Lung (tissue), 11 donors: ENCODE measurements at regions not wholly inside any gene's neighbourhood (a gene's known extent, or its start where the extent isn't known, plus 50 kb on each side); places are given as distances from the start of the nearest gene placed in this dataset.

Experiments used
- ATAC-seq: fragments of 200-7000 bp; cut with Tn5 transposase; one replicate; pipeline ENCODE4 v1.9.1; 2020; ENCODE audit warnings: moderate number of reproducible peaks; ENCODE audit not compliant: insufficient read depth, low FRiP score
- DNase-seq, 3 donors: peaks; one replicate each; pipeline ENCODE4 v3.0.0-alpha.2; 2013 to 2017
- H3K27ac ChIP-seq, 2 donors: one replicate each; pipeline ENCODE4 v1.5.1; 2013; ENCODE audit warnings: mild to moderate bottlenecking in 2 of 2, moderate library complexity in 2 of 2, control low read depth in 1 of 2, inconsistent platforms in 1 of 2, low read depth in 1 of 2, low read length in 1 of 2
- H3K27me3 ChIP-seq, 3 donors: one replicate each; pipeline ENCODE4 v1.5.1; 2013; ENCODE audit warnings: low read length in 2 of 3; ENCODE audit not compliant: control insufficient read depth in 3 of 3, insufficient read depth in 3 of 3
- H3K36me3 ChIP-seq, 4 donors: one replicate each; pipeline ENCODE4 v1.5.1; 2013; ENCODE audit warnings: low read length in 4 of 4, mild to moderate bottlenecking in 1 of 4, moderate library complexity in 1 of 4; ENCODE audit not compliant: control insufficient read depth in 4 of 4, insufficient read depth in 4 of 4
- H3K4me1 ChIP-seq, 5 donors: one replicate each; pipeline ENCODE4 v1.5.1; 2013; ENCODE audit warnings: low read length in 5 of 5, mild to moderate bottlenecking in 2 of 5, moderate library complexity in 1 of 5; ENCODE audit not compliant: control insufficient read depth in 5 of 5, insufficient read depth in 5 of 5
- H3K4me3 ChIP-seq: one replicate; pipeline ENCODE4 v1.5.1; 2013; ENCODE audit warnings: mild to moderate bottlenecking, control low read depth, moderate library complexity
- H3K9ac ChIP-seq, 2 donors: one replicate each; pipeline ENCODE4 v1.5.1; 2013; ENCODE audit warnings: low read length in 2 of 2, control low read depth in 1 of 2; ENCODE audit not compliant: insufficient read depth in 1 of 2
- H3K9me3 ChIP-seq, 4 donors: one replicate each; pipeline ENCODE4 v1.5.1; 2013; ENCODE audit warnings: low read length in 3 of 4, mild to moderate bottlenecking in 1 of 4, moderate library complexity in 1 of 4; ENCODE audit not compliant: control insufficient read depth in 4 of 4, insufficient read depth in 3 of 4
- WGBS, 2 donors: extraction: QIAGEN DNeasy Blood & Tissue Kit; methylation state at CpG; one replicate each; pipeline ENCODE4 v1.1.7; 2013; 5-methylcytosine and 5-hydroxymethylcytosine counted together
- TF ChIP-seq, protein P1 (sequence below): IDR thresholded peaks from 2 replicates; pipeline ENCODE4 v1.5.1; 2012; ENCODE audit warnings: mild to moderate bottlenecking; ENCODE audit errors: control extremely low read depth, extremely low read depth
- donor health status: control.
- donor health status: control.
- donor health status: Bipolar disorder and iron deficiency.
- donor health status: healthy.
- donor health status: DM: yes; HTN: yes; CAD: no.

DNA sequence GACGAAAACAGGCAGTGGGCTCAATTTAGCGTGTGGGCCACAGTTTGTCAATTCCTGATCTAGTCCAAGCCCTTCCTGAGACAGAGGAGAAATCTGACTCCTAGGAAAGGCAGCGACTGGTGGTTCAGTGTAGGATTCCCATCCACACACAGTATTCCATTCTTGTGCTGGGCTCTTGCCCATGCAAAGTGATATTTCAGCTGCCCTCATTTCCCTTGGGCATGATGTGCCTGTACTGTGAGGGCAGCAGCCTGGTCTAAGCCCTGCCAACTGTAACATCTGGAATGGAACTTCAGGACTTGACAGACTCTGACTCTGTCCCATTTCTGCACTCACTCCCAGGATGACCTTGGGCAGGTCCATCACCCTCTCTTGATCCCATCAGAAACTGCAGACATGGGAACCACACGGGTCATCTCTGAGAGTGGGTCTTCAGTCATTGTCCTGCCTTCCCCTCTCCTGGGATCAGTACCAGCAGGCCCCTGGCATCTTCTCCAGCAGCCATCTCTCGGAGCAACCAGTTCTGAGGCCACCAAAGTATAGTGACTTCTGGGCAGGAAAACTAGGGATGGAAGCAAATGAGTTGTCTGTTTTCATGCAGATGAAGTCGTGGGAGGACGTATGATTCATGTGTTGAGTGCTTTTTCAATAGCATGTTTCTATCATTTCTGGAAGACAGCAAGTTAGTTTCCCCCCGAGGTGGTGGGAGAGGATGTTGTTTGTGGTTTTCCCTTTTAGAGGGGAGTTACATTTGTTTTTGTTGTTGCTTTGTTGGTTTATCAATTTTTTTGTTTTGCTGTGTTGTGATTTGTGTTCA is 54.2 kb upstream of the BCL2L14 start:
- H3K27me3 ChIP-seq, result no peaks in the 10 kb centered on the region
- no peak overlapping the region for H3K9ac ChIP-seq
- no peaks in the 10 kb centered on the region for H3K36me3 ChIP-seq
- 72 to 74% methylated on average over 8 of the region's 8 CpGs for WGBS, 2 donors
- DNase-seq (no peak), ATAC-seq (no peak)
- H3K27ac ChIP-seq, result no peak overlapping the region
- H3K4me3 ChIP-seq, result no peak overlapping the region
- H3K9me3 ChIP-seq, result no peaks in the 10 kb centered on the region
- peaks cover 0 to 8% (median 0%) of the 10 kb centered on the region in 5 donors for H3K4me1 ChIP-seq
- TF ChIP-seq, protein P1, sequence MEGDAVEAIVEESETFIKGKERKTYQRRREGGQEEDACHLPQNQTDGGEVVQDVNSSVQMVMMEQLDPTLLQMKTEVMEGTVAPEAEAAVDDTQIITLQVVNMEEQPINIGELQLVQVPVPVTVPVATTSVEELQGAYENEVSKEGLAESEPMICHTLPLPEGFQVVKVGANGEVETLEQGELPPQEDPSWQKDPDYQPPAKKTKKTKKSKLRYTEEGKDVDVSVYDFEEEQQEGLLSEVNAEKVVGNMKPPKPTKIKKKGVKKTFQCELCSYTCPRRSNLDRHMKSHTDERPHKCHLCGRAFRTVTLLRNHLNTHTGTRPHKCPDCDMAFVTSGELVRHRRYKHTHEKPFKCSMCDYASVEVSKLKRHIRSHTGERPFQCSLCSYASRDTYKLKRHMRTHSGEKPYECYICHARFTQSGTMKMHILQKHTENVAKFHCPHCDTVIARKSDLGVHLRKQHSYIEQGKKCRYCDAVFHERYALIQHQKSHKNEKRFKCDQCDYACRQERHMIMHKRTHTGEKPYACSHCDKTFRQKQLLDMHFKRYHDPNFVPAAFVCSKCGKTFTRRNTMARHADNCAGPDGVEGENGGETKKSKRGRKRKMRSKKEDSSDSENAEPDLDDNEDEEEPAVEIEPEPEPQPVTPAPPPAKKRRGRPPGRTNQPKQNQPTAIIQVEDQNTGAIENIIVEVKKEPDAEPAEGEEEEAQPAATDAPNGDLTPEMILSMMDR, result no peak

DNA sequence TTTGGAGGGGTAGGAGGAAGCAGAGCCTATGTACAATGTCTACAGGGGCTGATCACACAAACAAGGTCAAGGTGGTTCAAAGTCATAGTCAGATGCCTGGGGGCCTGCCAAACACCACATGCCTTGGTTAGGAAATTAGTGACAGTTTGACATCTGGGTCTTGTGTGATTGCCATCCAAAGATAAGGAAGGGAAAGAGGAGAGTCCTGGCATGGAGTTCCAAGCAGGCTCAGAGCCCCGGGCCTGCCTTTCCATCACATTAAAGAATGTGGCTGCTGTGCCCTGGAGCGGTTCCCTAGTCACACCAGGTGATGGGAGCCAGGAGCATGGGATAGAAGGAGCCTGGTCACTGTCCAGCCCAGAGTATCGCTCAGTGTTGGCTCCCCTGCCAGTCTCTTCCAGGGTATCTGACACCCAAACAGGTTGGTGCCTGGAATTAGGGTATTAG is 53.6 kb upstream of the BCL2L14 start:
- 77 to 78% methylated on average over 3 of the region's 3 CpGs for WGBS, 2 donors
- no peak for ATAC-seq

DNA sequence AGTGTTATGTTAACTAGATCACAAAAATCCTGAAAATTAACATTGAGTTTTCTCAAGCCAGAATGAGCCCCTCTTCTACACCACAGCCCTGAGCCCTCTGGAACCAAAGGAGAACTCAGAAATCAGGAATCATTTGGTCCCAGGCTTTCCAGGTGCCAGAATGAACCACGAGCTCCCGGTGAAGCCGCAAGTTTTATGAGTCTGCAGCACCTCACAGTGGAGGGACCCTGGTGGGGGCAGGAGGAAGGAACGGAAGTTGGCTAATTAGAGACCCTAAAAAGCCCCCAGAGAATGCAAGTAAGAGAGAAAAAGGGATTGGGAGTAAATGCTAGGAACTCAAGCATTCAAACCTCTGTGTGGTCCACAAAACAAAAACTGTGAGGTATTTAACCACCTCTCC is 52.9 kb upstream of the BCL2L14 start:
- Histone ChIP-seq H3K4me3 (no peak overlapping the region), H3K36me3 (no peaks in the 10 kb centered on the region), H3K9me3 (no peaks in the 10 kb centered on the region), H3K27ac (no peak overlapping the region), H3K4me1 (peaks cover 0 to 8% (median 0%) of the 10 kb centered on the region in 5 donors), H3K27me3 (no peaks in the 10 kb centered on the region), H3K9ac (no peak overlapping the region)
- 50 to 57% methylated on average over 4 of the region's 4 CpGs for WGBS, 2 donors
- TF ChIP-seq, protein P1, result no peak
- DNase-seq (no peak), ATAC-seq (no peak)

More for the DNA sequence above, 53.6 kb upstream of the BCL2L14 start:
- H3K9me3 ChIP-seq, result no peaks in the 10 kb centered on the region
- no peak overlapping the region for H3K4me3 ChIP-seq
- no peaks in the 10 kb centered on the region for H3K36me3 ChIP-seq
- H3K4me1 ChIP-seq, result peaks cover 0 to 8% (median 0%) of the 10 kb centered on the region in 5 donors
- no peaks in the 10 kb centered on the region for H3K27me3 ChIP-seq
- H3K9ac ChIP-seq, result no peak overlapping the region
- TF ChIP-seq, protein P1, result no peak
- DNase-seq, result no peak
- no peak overlapping the region for H3K27ac ChIP-seq
